GM12892 (cell line): ENCODE measurements at regions not wholly inside any gene's neighbourhood (a gene's known extent, or its start where the extent isn't known, plus 50 kb on each side); places are given as distances from the start of the nearest gene placed in this dataset.

ENCODE experiments used
- POLR2A ChIP-seq: IDR thresholded peaks from 2 replicates; pipeline ENCODE4 v1.6.1; 2011; ENCODE audit warnings: low read depth, low read length, control low read depth
- POLR2AphosphoS5 ChIP-seq: IDR thresholded peaks from 2 replicates; pipeline ENCODE4 v1.6.1; 2011; ENCODE audit warnings: low read depth, low read length, control low read depth
- TAF1 ChIP-seq: IDR thresholded peaks from 2 replicates; pipeline ENCODE4 v1.6.1; 2011; ENCODE audit warnings: low read depth, mild to moderate bottlenecking, control low read depth, low read length, borderline replicate concordance

DNA sequence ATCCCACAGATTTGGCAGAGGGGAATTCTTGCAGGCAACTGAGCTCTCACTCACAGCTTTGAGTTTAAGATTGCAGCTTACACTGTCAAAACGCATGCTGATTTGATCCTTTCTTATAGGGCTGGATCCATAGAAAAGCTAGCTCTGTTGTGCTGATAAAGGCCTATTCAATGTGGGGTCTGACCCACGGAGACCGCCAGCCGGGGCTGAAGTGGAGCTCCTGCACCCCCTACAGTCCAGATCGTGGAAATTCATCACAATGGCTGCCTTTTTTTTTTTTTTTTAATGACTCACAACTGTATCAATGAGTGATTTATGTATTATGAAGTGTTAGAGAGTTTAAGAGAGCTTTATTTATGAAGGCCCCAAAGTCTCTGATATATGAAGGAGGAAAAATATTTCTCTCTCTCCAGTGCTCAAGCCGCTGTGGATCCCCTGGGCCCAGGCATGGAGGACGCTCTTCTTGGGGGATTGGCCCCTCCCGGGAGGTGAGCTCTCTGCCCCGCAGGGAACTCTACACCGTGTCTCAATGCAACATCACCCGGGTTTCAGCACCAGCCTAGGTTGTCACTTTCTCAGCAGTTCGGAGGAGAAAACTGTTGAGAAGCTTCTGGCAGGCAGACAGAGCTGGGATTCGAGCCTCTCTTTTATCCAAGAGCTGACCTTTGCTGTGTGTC is 700.2 kb downstream of the IRX1 start:
- TF ChIP-seq POLR2A (no peak), TAF1 (no peak), POLR2AphosphoS5 (no peak)
